ENCODE measurements at regions not wholly inside any gene's neighbourhood (a gene's known extent, or its start where the extent isn't known, plus 50 kb on each side); places are given as distances from the start of the nearest gene placed in this dataset.

DNA sequence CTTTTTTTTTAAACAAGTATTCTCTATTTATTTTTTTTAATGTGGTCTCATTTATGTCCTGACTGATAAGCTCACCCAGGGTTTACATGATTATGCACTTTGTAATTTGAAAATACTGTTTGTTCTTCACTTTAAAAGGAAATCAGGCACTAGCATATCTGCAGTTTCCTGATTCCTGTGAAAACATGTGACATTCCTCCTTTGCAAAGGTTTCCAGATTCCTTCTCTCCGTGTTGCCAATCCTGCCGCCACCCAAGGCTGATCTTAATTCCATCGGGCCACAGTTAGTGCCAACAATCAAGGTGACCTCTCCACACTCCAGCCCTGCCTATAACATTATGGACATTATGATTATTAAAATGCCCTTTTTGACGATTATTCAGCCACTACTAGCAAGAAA lies 225.4 kb downstream of the PCDH7 start:
- TF ChIP-seq, protein P1, sequence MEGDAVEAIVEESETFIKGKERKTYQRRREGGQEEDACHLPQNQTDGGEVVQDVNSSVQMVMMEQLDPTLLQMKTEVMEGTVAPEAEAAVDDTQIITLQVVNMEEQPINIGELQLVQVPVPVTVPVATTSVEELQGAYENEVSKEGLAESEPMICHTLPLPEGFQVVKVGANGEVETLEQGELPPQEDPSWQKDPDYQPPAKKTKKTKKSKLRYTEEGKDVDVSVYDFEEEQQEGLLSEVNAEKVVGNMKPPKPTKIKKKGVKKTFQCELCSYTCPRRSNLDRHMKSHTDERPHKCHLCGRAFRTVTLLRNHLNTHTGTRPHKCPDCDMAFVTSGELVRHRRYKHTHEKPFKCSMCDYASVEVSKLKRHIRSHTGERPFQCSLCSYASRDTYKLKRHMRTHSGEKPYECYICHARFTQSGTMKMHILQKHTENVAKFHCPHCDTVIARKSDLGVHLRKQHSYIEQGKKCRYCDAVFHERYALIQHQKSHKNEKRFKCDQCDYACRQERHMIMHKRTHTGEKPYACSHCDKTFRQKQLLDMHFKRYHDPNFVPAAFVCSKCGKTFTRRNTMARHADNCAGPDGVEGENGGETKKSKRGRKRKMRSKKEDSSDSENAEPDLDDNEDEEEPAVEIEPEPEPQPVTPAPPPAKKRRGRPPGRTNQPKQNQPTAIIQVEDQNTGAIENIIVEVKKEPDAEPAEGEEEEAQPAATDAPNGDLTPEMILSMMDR (IDR thresholded peaks at IDR 0.05): no peak
- TF ChIP-seq POLR2A (IDR thresholded peaks at IDR 0.05): no peak

All from right lobe of liver (tissue), 4 donors.